GM21723 (cell line): ENCODE measurements at regions not wholly inside any gene's neighbourhood (a gene's known extent, or its start where the extent isn't known, plus 50 kb on each side); places are given as distances from the start of the nearest gene placed in this dataset.

Source experiments
- ATAC-seq: cut with Tn5 transposase; IDR thresholded peaks from one replicate; pipeline ENCODE4 v1.9.1; 2021; ENCODE audit warnings: mild to moderate bottlenecking, moderate library complexity; ENCODE audit not compliant: unreplicated experiment

DNA sequence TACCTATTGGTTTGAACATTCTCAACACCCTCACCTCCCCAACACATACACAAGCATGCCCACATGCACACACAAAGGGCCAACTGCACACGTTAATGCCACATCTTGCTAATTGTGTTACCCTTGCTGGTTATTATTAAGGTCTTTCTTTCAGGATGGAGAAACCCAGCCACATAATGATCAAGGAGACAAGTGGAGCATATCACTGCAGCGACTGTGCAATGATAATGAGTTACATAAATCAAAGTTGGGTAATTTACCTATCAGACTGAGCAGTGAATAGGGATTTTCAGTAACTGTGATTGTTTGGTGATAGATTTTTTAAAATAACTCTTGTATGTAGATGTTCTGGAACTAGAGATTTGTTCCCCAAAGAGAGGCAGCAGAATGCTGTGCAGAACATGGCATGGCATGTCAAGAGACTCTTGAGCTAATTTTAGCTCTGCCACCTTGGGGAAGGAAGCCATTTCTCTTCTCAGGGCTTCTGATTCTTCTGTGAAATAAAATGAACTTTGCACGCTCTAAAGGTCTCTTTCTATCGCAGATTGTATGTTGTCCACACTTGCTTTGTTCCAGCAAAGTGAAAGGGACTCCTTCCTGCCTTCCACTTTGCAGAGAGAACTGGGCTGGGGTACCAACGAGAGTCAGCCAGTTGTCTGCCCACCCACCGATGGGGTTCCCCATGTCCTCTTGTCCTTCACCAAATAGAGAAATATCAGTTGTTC lies 126.0 kb upstream of the CAMK1G start:
- ATAC-seq = no peak

DNA sequence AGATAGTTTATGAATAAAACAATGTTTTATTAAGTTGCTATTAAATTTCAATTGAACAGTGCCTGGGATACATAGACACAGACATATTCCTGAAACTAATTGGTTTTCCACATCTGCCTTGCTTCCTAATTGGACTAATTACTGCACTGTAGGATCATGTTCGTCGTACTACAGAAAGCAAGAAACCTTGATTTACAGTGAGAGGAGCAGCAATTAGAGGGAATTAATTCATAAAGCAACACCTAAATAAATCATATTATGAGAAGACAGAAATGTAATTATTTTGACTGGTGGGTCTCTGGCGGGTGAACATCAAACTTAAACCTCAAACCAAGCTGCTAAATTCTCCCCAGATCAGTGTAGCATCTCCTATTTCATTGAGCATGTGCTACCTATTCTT lies 124.6 kb upstream of the CAMK1G start:
- no peak for ATAC-seq

DNA sequence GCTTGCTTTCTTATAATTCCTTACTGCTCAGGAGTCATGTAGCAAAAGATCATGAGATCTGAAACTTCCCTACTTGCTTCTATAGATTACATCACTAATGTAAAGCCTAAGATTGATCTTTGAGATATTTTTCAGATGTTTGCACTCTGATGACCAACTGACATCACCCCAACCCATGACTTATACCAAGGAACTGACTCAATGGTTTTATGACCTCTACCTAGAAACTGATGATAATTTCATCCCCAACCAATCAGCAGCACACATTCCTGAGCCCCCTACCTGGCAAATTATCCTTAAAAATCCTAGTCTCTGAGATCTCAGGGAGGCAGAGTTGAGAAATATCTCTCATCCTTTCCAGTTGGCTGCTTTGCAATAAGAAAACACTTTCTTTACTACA lies 122.3 kb upstream of the CAMK1G start:
- ATAC-seq = no peak

DNA sequence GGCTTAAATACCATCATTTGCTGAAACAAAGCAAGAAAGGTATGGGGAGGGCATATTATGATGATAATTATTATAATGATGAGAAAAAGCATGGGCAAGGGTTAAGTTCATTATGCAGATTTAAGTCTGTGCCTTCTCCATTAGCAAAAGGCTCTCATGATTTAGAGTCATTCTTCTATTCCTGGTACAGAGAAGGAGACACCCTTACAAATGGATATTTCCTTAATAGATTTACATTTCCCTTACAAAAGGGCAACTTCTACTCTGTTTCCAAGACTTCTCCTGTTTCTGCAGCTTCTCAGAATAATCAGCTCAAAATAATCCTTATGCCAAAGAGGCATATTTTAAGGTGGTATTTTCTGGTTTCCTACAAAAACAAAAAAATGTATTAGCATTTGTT lies 121.1 kb upstream of the CAMK1G start:
- no peak for ATAC-seq

DNA sequence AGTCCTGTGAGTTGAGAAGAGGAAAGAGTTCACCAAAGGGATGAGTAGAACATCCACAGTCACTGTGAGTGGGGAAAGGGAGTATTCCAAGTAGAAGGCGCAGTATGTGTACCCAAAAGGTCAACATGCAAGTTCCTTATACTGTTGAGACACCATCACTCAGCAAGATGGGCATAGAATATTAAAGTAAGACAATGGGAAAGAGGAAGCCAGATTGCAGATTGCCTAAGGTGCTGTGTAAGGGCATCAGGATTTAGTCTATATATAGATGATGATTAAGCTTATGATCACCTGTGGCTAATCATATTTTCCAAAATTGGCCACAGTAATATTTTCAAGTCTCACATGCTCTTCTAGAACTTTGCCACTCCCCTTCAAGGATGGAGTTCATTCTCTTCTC lies 120.1 kb upstream of the CAMK1G start:
- ATAC-seq = no peak

DNA sequence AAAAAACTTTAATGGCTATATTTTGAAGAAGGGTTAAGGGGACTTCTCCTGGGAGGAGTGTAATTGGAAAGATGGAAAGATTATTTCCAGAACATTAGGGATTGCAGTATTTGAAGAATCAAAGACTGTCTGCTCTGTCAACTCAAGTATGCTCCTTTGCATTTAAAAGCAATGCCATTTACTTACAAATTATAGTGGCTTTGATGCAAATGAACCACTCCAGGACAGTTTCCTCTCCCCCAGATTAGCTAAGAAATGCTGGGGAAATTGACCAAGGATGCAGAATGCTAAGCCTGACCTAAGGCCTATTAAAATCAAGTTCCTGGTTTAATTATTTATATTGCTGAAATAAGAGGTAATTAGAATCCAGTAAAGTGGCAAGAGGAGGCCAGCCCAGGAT lies 110.5 kb upstream of the CAMK1G start:
- ATAC-seq = no peak

DNA sequence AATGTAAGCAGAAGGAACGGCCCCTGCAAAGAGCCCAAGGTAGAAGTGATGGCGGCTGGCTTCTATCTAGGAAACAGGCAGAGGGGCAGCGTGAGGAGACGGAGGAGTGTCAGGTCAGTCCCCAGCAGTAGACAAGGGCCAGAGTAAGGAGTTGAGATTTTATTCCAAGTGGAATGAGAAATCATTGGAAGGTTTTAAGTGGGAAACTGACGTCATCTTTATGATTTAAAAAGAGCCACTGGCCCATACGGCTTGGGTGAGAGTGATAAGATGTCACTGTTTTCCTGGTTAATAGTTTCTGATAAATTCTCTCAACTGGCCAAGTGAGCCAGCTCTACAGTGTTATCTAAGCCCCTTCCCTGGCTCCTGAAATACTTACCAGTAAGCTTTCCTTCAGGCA lies 103.2 kb upstream of the CAMK1G start:
- ATAC-seq = no peak

DNA sequence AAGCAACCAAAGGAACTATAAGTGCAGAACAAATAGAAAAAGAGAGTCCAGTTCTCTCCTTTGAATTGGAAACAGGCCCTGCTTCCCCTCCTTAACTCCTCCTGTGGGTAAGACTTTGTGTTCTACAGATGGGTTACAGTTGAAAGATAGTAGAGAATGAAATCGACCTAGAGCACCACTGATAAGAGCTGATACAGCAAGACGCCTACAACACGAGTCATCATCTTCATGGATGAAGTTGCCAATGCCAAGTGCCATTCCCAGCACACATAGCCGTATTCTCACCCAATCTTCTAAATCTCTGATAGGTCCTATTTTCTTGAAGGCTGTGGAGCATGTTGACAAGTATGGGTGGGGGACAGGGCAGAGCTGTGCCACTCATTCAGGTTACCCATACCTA lies 99.8 kb upstream of the CAMK1G start:
- ATAC-seq = no peak

DNA sequence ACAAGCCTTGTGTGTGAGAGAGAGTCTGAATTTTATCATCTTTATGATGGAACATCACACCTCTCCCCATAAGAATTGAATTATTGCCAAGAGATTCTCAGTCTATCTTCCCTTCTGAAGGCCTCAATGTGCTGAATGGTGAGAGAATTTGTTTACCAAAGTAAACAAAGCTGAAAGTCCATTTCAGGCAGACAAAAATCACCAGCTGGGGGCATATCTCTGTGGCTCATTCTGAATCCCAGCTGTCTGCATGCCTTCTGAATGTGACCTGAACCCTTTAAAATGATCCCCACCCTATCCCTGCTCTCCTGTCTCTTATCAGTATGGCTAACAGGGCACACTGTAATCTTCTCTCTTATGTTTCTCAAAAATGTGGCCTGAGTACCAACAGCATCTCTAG lies 99.1 kb upstream of the CAMK1G start:
- no peak for ATAC-seq

DNA sequence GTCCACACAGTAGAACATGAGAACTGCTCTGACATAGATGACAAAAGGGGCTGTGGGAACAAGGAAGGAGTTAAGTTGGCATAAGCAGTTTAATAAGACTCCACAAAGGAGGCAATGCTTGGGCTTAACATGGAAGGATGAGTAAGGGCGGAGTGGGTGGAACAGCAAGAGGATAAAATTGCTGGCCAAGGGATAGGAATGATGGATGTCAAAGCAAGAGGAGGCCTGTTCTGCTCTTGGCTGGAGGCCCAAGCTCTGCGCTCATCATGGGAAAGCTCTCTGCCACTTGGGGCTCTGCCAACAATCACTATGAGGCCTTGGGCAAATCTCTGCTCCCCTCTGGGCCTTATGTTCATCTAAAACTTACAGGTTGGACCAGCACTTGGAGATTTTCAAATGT lies 98.3 kb upstream of the CAMK1G start:
- no peak for ATAC-seq

DNA sequence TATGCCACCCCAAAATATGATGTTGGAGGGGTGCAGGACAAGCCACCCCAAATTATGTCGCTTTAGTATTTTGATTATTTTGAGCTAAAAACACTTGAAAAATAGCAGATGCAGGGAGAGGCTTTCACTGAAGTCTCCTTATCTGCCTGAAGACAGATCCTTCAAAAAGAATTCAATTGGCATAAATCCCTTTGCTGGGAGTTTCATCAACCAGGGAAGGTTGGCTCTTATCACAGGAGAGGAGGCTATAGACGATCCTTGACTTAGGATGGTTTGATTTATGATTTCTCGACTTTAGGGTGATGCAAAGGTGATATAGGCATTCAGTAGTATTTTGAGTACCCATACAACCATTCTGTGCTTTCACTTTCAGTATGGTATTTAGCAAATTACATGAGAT lies 97.8 kb upstream of the CAMK1G start:
- ATAC-seq = no peak

DNA sequence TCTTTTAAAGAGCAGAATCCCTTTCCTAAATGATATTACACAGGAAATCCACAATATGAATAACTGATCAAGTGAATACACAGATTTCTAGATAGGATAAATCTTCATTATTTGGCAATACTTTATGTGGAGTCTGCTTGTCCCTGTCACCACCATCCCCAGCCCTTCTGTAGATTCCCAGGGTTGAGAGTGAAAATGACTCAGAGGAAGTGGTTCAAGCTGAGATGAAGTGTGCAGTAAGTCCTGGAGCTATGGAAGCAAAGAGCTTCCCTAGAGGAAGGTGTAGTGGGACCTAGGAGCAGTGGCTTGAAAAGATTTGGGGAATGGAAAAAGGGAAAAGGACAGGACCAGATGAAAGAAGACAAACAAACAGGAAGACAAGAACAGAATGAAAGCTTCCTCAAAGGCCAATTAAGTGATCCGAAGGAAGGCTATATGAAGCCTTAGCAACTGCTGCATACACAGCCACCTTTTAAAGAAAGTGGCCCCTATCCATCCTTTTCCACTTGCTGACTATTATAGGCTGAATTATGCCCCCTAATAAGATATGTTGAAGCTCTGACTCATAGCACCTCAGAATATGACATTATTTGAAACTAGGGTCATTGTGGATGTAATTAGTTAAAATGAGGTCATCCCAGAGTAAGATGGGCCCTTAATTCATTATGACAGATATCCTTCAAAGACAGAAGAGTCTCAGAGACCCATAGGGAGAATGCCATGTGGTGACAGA lies 96.5 kb upstream of the CAMK1G start:
- no peak for ATAC-seq

DNA sequence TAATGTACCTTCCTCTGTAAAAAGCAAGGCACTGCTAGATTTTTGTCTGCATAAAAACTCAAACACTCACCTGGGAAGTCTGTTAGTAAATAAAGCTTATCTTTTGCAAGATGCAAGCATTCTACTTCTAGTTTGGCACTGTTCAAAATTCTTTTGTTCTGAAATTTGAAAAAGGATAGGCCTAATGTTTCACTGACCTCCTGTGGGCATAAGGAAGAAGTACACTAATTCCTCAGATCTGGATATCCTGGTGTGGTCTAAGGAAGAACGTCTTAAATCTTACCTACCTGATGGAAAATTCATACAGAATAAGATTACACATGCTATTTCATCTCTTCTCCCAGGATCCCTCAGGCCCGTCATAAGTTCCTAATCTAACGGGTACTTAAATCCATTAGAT lies 93.5 kb upstream of the CAMK1G start:
- ATAC-seq = no peak

DNA sequence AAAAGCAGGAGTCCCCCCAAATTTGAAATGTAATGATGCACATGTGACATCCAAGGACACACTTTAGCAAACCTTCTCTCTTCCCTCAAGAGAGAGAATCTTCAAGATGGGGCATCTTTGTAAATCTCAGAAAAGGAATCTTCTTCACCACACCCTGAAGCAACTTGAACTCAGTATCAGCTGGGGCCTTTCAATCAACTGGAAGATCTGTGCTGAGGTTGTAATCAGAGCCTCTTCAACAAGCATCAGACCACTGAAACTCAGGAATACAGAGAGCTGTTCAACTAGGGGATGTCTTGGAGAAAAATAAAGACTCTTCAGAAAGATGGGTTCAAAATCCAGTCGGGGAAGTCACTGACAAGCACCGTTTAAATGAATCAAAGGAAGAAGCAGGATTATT lies 92.5 kb upstream of the CAMK1G start:
- no peak for ATAC-seq

DNA sequence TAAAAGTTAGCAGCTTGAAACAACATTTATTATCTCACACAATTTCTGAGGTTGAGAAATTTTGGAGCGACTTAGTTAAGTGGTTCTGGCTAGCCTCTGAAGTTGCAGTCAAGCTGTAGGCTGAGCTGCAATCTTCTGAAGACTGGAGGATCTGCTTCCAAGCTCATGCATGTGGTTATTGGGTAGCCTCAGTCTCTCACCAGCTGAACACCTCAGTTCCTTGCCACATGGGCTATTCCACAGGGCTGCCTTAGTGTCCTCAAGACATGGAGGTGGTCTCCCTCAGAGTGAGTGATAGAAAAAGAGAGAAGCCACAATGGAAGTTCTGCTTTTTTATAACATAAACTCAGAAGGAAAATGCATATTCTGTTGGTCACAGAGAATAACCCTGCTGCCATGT lies 92.0 kb upstream of the CAMK1G start:
- no peak for ATAC-seq

DNA sequence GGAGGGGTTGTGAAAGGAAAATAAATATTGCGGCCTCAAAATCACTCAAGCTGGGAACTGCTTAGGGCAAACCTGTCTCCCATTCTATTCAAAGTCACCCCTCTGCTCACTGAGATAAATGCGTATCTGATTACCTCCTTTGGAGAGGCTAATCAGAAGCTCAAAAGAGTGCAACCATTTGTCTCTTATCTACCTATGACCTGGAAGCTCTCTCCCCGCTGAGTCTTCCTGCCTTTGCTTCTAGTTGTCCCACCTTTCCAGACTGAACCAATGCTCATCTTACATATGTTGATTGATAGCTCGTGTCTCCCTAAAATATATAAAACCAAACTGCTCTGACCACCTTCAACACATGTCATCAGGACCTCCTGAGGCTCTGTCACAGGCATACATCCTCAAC lies 91.6 kb upstream of the CAMK1G start:
- no peak for ATAC-seq

DNA sequence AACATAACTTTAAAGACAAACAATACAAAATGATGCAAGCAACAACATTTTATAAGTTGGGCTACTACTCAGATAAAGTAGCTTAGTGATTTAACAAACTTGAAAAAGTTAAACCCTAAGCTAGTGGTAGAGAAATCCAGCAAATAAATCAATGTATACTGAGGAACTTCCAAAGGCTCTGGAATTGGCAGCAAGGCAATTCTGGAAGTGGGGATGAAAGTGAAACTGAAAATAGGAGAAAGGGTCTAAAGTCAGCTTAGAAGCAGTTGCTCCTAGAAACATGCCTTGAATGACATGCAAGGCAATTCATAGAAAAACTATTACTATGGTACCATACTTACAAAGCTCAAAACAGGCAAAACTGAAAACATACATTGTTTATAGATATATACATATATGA lies 90.0 kb upstream of the CAMK1G start:
- ATAC-seq = no peak

DNA sequence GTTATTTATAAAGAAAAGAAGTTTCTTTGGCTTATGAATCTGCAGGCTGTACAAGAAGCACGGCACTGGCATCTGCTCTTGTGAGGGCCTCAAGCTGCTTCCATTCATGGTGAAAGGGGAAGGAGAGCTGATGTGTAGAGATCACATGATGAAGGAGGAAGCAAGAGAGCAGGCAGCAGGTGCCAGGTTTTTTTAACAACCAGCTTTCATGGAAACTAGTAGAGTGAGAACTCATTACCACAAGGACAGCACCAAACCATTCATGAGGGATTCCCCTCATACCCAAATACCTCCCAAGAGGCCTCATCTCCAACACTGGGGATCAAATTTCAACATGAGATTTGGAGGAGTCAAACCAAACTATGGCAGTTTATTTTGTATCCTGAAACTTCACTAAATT lies 85.8 kb upstream of the CAMK1G start:
- ATAC-seq = no peak

DNA sequence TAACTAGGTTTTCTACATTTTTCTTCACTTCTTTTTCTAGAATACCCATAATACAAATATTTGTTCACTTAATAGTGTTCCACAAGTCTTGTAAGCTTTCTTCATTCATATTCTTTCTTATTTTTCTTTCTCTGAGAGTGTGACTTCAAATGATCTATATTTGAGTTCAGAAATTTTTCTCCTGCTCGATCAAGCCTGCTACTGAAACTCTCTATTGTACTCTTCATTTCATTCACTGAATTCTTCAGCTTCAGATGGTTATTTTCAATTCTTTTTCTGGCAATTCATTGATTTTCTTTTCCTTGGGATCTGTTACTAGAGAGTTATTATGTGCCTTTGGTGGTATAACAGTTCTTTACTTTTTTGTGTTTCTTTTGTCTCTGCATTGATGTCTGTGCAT lies 82.5 kb upstream of the CAMK1G start:
- no peak for ATAC-seq

DNA sequence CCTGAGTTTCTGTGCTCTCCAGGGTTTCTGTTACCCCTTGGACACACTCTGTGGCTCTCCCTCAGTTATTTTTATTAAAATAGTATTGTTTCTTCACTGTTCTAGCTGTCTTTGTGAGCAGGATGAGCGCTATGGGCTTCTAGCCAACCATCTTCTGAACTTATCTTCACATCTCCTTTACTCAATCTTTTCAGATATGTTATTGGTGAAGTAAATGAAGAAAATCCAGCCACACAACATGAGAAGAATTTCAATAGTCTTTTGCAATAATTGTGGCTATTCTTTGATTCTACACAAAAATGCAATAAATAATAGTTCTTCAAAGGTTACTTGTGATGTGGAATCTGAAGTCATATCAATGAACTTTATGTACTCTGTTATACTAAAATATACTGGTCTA lies 80.3 kb upstream of the CAMK1G start:
- no peak for ATAC-seq

DNA sequence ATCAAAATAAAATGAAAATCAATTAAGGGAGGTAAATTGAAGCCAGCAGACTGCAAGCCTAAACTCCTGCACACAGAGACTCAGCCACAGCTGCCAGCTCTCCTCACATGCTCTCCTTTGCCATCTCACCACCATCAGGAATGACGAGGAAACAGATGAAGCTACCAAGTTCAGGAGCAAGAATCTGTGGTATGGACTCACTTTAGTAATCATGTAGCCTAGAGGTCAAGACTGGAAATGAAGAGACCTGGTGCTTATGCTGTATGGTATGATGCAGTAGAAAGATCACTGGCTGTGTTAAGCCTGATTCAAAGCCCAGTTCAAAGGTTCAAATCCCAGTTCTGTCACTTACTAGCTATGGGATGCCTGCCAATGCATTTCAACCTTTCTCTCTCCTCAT lies 78.9 kb upstream of the CAMK1G start:
- no peak for ATAC-seq

DNA sequence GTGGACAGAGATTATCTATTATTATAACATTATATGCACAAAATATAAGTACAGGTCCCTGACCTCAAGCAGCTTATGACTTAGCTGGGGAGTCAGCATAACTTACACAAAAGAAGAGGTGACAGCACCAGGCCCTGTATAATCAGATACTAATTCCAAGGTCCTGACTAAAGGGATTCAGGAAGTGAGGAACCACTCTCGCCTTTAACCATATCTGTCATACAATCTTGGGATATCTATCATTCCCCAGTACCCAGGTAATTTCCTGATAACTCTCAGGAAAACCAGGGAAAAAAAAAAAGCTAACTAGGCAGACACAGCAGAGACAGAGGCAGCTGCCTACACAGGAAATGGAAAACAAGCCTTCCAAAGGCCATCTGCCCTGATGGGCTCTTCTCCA lies 78.5 kb upstream of the CAMK1G start:
- ATAC-seq = no peak

DNA sequence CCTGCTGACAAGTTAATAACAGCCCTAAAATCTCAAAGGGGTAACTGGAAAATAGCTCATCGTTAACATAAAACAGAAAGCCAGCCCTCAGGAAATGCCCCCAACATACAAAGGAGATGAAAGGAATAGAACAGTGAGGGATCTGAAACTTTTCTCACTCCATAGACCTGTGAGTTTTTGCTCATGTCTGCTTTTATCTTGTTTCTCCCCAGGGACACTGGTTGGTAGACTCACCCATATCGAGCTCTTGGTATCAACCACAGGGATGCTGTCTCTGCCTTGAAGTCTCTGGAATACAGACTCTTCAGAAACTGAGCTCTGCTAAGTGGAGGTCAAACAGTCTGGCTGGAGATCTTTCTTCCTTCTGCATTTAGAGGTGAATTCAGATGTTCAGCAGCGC lies 77.4 kb upstream of the CAMK1G start:
- ATAC-seq = no peak
